Neuronal stem cell (in vitro differentiated cells): ENCODE measurements at regions not wholly inside any gene's neighbourhood (a gene's known extent, or its start where the extent isn't known, plus 50 kb on each side); places are given as distances from the start of the nearest gene placed in this dataset.

Source experiments
- DNase-seq: peaks from one replicate; pipeline ENCODE4 v3.0.0-alpha.2; 2013; ENCODE audit warnings: low spot score
- H2AFZ ChIP-seq: one replicate; pipeline ENCODE4 v1.6.1; 2013; ENCODE audit warnings: mild to moderate bottlenecking, low read length, inconsistent platforms
- H2AK5ac ChIP-seq: 2 replicates; pipeline ENCODE4 v1.6.1; 2013; ENCODE audit warnings: low read depth, mild to moderate bottlenecking, inconsistent platforms, low read length, moderate library complexity, mixed read lengths
- H2BK120ac ChIP-seq: 2 replicates; pipeline ENCODE4 v1.6.1; 2013; ENCODE audit warnings: low read depth, mild to moderate bottlenecking, inconsistent platforms, low read length, moderate library complexity, mixed read lengths
- H2BK12ac ChIP-seq: one replicate; pipeline ENCODE4 v1.6.1; 2013; ENCODE audit warnings: low read length, inconsistent platforms
- H2BK15ac ChIP-seq: 2 replicates; pipeline ENCODE4 v1.6.1; 2013; ENCODE audit warnings: mild to moderate bottlenecking, low read length, inconsistent platforms, mixed read lengths
- H2BK5ac ChIP-seq: one replicate; pipeline ENCODE4 v1.6.1; 2013; ENCODE audit warnings: inconsistent platforms, mild to moderate bottlenecking, low read length, moderate library complexity
- H3K14ac ChIP-seq: one replicate; pipeline ENCODE4 v1.6.1; 2013; ENCODE audit warnings: low read length, inconsistent platforms
- H3K18ac ChIP-seq: 2 replicates; pipeline ENCODE4 v1.6.1; 2013; ENCODE audit warnings: low read length, inconsistent platforms
- H3K23ac ChIP-seq: 2 replicates; pipeline ENCODE4 v1.6.1; 2013; ENCODE audit warnings: low read depth, mild to moderate bottlenecking, mixed read lengths, low read length, inconsistent platforms; ENCODE audit not compliant: poor library complexity
- H3K27ac ChIP-seq: replicated peaks from 3 replicates; pipeline ENCODE4 v1.5.1; 2013; ENCODE audit warnings: low read length, inconsistent platforms
- H3K27me3 ChIP-seq, 3 experiments: 2 replicates each; pipeline ENCODE4 v1.6.1; 2013; ENCODE audit warnings: low read length in 3 of 3, mild to moderate bottlenecking in 2 of 3, inconsistent platforms in 1 of 3, low read depth in 1 of 3, mixed read lengths in 1 of 3, moderate library complexity in 1 of 3; ENCODE audit not compliant: control insufficient read depth in 3 of 3, insufficient read depth in 3 of 3
- H3K36me3 ChIP-seq, 2 donors: replicated peaks in 1 of 2; 2 replicates each; pipeline ENCODE4 v1.6.1; 2013; ENCODE audit warnings: low read length in 2 of 2; ENCODE audit not compliant: control insufficient read depth in 2 of 2, insufficient read depth in 2 of 2
- H3K4ac ChIP-seq: 2 replicates; pipeline ENCODE4 v1.6.1; 2013; ENCODE audit warnings: inconsistent platforms, mild to moderate bottlenecking, low read length, moderate library complexity
- H3K4me1 ChIP-seq, 2 donors: 1 replicate in 1 of 2; 2 replicates in 1 of 2; pipeline ENCODE4 v1.6.1; 2013; ENCODE audit warnings: low read length in 2 of 2, low read depth in 1 of 2; ENCODE audit not compliant: control insufficient read depth in 2 of 2, insufficient read depth in 1 of 2
- H3K4me2 ChIP-seq: one replicate; pipeline ENCODE4 v1.6.1; 2013; ENCODE audit warnings: mild to moderate bottlenecking, low read length, inconsistent platforms; ENCODE audit not compliant: insufficient read depth, poor library complexity, severe bottlenecking
- H3K4me3 ChIP-seq, 2 donors: 2 replicates each; pipeline ENCODE4 v1.5.1; 2013; ENCODE audit warnings: low read length in 2 of 2, mild to moderate bottlenecking in 2 of 2, inconsistent platforms in 1 of 2, moderate library complexity in 1 of 2
- H3K79me1 ChIP-seq: one replicate; pipeline ENCODE4 v1.6.1; 2013; ENCODE audit warnings: low read depth, mild to moderate bottlenecking, inconsistent platforms, low read length, moderate library complexity
- H3K9ac ChIP-seq: one replicate; pipeline ENCODE4 v1.6.1; 2013; ENCODE audit warnings: mild to moderate bottlenecking, low read depth, low read length, inconsistent platforms; ENCODE audit not compliant: poor library complexity
- H3K9me3 ChIP-seq, 2 donors: replicated peaks in 1 of 2; 2 replicates each; pipeline versions ENCODE3 to v1.6.1; 2013; ENCODE audit warnings: low read length in 2 of 2, mild to moderate bottlenecking in 2 of 2, inconsistent platforms in 1 of 2, low read depth in 1 of 2, mixed read lengths in 1 of 2, moderate library complexity in 1 of 2; ENCODE audit not compliant: control insufficient read depth in 2 of 2, insufficient read depth in 1 of 2
- H4K8ac ChIP-seq: one replicate; pipeline ENCODE4 v1.6.1; 2013; ENCODE audit warnings: low read depth, mild to moderate bottlenecking, inconsistent platforms, low read length, moderate library complexity
- H4K91ac ChIP-seq: one replicate; pipeline ENCODE4 v1.6.1; 2013; ENCODE audit warnings: low read length, low read depth, mild to moderate bottlenecking, inconsistent platforms; ENCODE audit not compliant: poor library complexity
- WGBS, 2 donors: extraction: QIAGEN DNeasy Blood & Tissue Kit; methylation state at CpG; one replicate each; pipeline ENCODE4 v1.1.7; 2013; ENCODE audit warnings: missing lambda C conversion rate in 2 of 2, mixed read lengths in 1 of 2; ENCODE audit not compliant: insufficient read length in 2 of 2, insufficient replicate concordance in 1 of 2; ENCODE audit errors: extremely low coverage in 2 of 2; 5-methylcytosine and 5-hydroxymethylcytosine counted together

GRCh38 chr2:19600982-19601381, 242.6 kb upstream of the OSR1 start:
- WGBS, 2 donors: no CpG with 5 or more reads among the region's 2 CpGs
- H3K23ac ChIP-seq: no peak overlapping the region
- no peak overlapping the region for H2BK15ac ChIP-seq
- no peak overlapping the region for H3K4me3 ChIP-seq
- H3K18ac ChIP-seq: no peak overlapping the region
- no peak overlapping the region for H3K9ac ChIP-seq
- H2BK5ac ChIP-seq: no peak overlapping the region
- no peak overlapping the region for H3K4ac ChIP-seq
- no peak for DNase-seq
- H3K9me3 ChIP-seq: no peaks in the 10 kb centered on the region
- H4K8ac ChIP-seq: no peak overlapping the region
- no peak overlapping the region for H2AFZ ChIP-seq
- H3K27me3 ChIP-seq: no peaks in the 10 kb centered on the region
- H3K36me3 ChIP-seq: no peaks in the 10 kb centered on the region
- no peaks in the 10 kb centered on the region for H3K4me1 ChIP-seq
- no peaks in the 10 kb centered on the region for H3K79me1 ChIP-seq
- H3K27ac ChIP-seq: no peak overlapping the region
- no peak overlapping the region for H2BK120ac ChIP-seq
- no peak overlapping the region for H2BK12ac ChIP-seq
- H2AK5ac ChIP-seq: no peak overlapping the region
- H3K14ac ChIP-seq: no peak overlapping the region
- no peak overlapping the region for H4K91ac ChIP-seq
- no peak overlapping the region for H3K4me2 ChIP-seq

- H3K18ac ChIP-seq: no peak overlapping the region
- no peak for DNase-seq
These were observed 242.1 kb upstream of the OSR1 start for GRCh38 chr2:19600506-19600905.

GRCh38 chr2:19598971-19599370, 240.5 kb upstream of the OSR1 start:
- no peak overlapping the region for H3K18ac ChIP-seq
- DNase-seq: no peak
- H4K8ac ChIP-seq: no peak overlapping the region
- no peaks in the 10 kb centered on the region for H3K79me1 ChIP-seq
- no peak overlapping the region for H2BK12ac ChIP-seq
- no peak overlapping the region for H3K9ac ChIP-seq
- H3K4me3 ChIP-seq: no peak overlapping the region
- no peaks in the 10 kb centered on the region for H3K27me3 ChIP-seq
- no peaks in the 10 kb centered on the region for H3K36me3 ChIP-seq
- H2BK15ac ChIP-seq: no peak overlapping the region
- no peak overlapping the region for H3K27ac ChIP-seq
- no peak overlapping the region for H2BK120ac ChIP-seq
- H3K4me1 ChIP-seq: no peaks in the 10 kb centered on the region
- no peak overlapping the region for H3K23ac ChIP-seq
- H3K4ac ChIP-seq: no peak overlapping the region
- H2AFZ ChIP-seq: no peak overlapping the region
- H2AK5ac ChIP-seq: no peak overlapping the region
- H4K91ac ChIP-seq: no peak overlapping the region
- H2BK5ac ChIP-seq: no peak overlapping the region
- whole genome bisulfite sequencing, 2 donors: no CpG with 5 or more reads among the region's 3 CpGs
- H3K14ac ChIP-seq: no peak overlapping the region
- H3K9me3 ChIP-seq: no peaks in the 10 kb centered on the region
- H3K4me2 ChIP-seq: no peak overlapping the region

More at GRCh38 chr2:19600506-19600905, 242.1 kb upstream of the OSR1 start:
- no peaks in the 10 kb centered on the region for H3K79me1 ChIP-seq
- no peak overlapping the region for H3K23ac ChIP-seq
- no peak overlapping the region for H3K27ac ChIP-seq
- H2AFZ ChIP-seq: no peak overlapping the region
- H3K27me3 ChIP-seq: no peaks in the 10 kb centered on the region
- no peak overlapping the region for H3K4me2 ChIP-seq
- H3K9me3 ChIP-seq: no peaks in the 10 kb centered on the region
- no peak overlapping the region for H3K14ac ChIP-seq
- H2BK12ac ChIP-seq: no peak overlapping the region
- H4K8ac ChIP-seq: no peak overlapping the region
- no peaks in the 10 kb centered on the region for H3K4me1 ChIP-seq
- H3K9ac ChIP-seq: no peak overlapping the region
- no peak overlapping the region for H4K91ac ChIP-seq
- no peak overlapping the region for H3K4ac ChIP-seq
- no peaks in the 10 kb centered on the region for H3K36me3 ChIP-seq
- H2BK15ac ChIP-seq: no peak overlapping the region
- no peak overlapping the region for H2AK5ac ChIP-seq
- H2BK5ac ChIP-seq: no peak overlapping the region
- no peak overlapping the region for H3K4me3 ChIP-seq
- no peak overlapping the region for H2BK120ac ChIP-seq

- no peak overlapping the region for H3K9ac ChIP-seq
- H3K4ac ChIP-seq: no peak overlapping the region
- no peak overlapping the region for H4K91ac ChIP-seq
- H4K8ac ChIP-seq: no peak overlapping the region
- H2AK5ac ChIP-seq: no peak overlapping the region
- H3K79me1 ChIP-seq: no peaks in the 10 kb centered on the region
- H3K4me3 ChIP-seq: no peak overlapping the region
- H2BK15ac ChIP-seq: no peak overlapping the region
- no peaks in the 10 kb centered on the region for H3K36me3 ChIP-seq
- H2BK5ac ChIP-seq: no peak overlapping the region
- H3K23ac ChIP-seq: no peak overlapping the region
- no peak for DNase-seq
- H3K27me3 ChIP-seq: no peaks in the 10 kb centered on the region
- H3K9me3 ChIP-seq: no peaks in the 10 kb centered on the region
- H3K4me2 ChIP-seq: no peak overlapping the region
- no peak overlapping the region for H3K27ac ChIP-seq
- no peak overlapping the region for H3K14ac ChIP-seq
- H3K18ac ChIP-seq: no peak overlapping the region
- no peak overlapping the region for H2AFZ ChIP-seq
- no peak overlapping the region for H2BK12ac ChIP-seq
- H2BK120ac ChIP-seq: no peak overlapping the region
- no peaks in the 10 kb centered on the region for H3K4me1 ChIP-seq
These were observed 233.8 kb upstream of the OSR1 start for GRCh38 chr2:19592197-19592596.
